Naive thymus-derived CD8-positive, alpha-beta T cell (primary cell): ENCODE measurements at regions not wholly inside any gene's neighbourhood (a gene's known extent, or its start where the extent isn't known, plus 50 kb on each side); places are given as distances from the start of the nearest gene placed in this dataset.
"Not testable (repeated sequence)": the region's sequence is repeated elsewhere in the genome, so short reads cannot be mapped to it uniquely, and the experiment has no call there.

Experiments
- ATAC-seq, 2 donors: fragments of 150-1000 bp; cut with Tn5 transposase in 1 of 2; sonication (Bioruptor Pico), chemical (Tn5 transposase) in 1 of 2; 1 replicate in 1 of 2; 2 replicates in 1 of 2; pipeline ENCODE4 v1.10.0; 2021; ENCODE audit warnings: mild to moderate bottlenecking in 2 of 2, moderate library complexity in 2 of 2
- POLR2A ChIA-PET: fragments of 350-600 bp; sonication (Branson Sonifier 250); formaldehyde crosslinking; loops from one replicate; lab custom pipeline; 2021; ENCODE audit warnings: antibody characterized with exemption; lab: Charles Lee
- DNase-seq, 10 donors: peaks; one replicate each; pipeline versions ENCODE4 v3.0.0 to v3.0.0-alpha.2; 2020 to 2022
- H3K27ac Mint-ChIP-seq, 10 donors: one replicate each; pipeline ENCODE4 v1.8.0; 2020 to 2022; ENCODE audit warnings: mild to moderate bottlenecking in 10 of 10, mixed read lengths in 10 of 10, moderate library complexity in 4 of 10, inconsistent platforms in 1 of 10
- H3K27me3 Mint-ChIP-seq, 5 donors: one replicate each; pipeline ENCODE4 v1.8.0; 2021 to 2022; ENCODE audit warnings: mixed read lengths in 5 of 5
- H3K36me3 Mint-ChIP-seq, 3 donors: one replicate each; pipeline ENCODE4 v1.8.0; 2020 to 2022; ENCODE audit warnings: mixed read lengths in 3 of 3, mild to moderate bottlenecking in 2 of 3, inconsistent platforms in 1 of 3
- H3K4me1 Mint-ChIP-seq, 4 donors: one replicate each; pipeline ENCODE4 v1.8.0; 2021 to 2022; ENCODE audit warnings: mixed read lengths in 4 of 4
- H3K4me3 Mint-ChIP-seq, 10 donors: one replicate each; pipeline ENCODE4 v1.8.0; 2020 to 2022; ENCODE audit warnings: mild to moderate bottlenecking in 10 of 10, mixed read lengths in 10 of 10, moderate library complexity in 6 of 10, inconsistent platforms in 1 of 10
- H3K9me3 Mint-ChIP-seq, 9 donors: one replicate each; pipeline ENCODE4 v1.8.0; 2020 to 2022; ENCODE audit warnings: mixed read lengths in 9 of 9, mild to moderate bottlenecking in 3 of 9, inconsistent platforms in 1 of 9, moderate library complexity in 1 of 9

- Mint-ChIP-seq H3K27ac (no peak overlapping the region), H3K27me3 (peaks cover 2 to 25% (median 12%) of the 10 kb centered on the region in 5 donors), H3K9me3 (peaks cover 0 to 6% (median 0%) of the 10 kb centered on the region in 9 donors), H3K36me3 (no peaks in the 10 kb centered on the region), H3K4me1 (no peaks in the 10 kb centered on the region), H3K4me3 (no peak overlapping the region)
- POLR2A ChIA-PET: no interaction called here
- peak; percentile 41 to 44 for ATAC-seq
- DNase-seq: peak; percentile 29 to 83 (median 60)
These were observed 99.0 kb upstream of the SLC1A3 start for GRCh38 chr5:36507332-36507952.

DNA sequence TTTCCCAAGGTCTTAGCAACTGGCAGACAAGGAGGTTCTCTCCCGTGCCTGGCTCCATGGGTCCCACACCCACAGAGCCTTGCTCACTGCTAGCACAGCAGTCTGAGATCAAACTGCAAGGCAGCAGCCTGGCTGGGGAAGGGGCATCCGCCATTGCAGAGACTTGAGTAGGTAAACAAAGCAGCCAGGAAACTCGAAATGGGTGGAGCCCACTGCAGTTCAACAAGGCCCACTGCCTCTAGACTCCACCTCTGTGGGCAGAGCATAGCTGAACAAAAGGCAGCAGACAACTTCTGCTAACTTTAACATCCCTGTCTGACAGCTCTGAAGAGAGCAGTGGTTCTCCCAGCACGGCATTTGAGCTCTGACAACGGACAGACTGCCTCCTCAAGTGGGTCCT, 98.1 kb upstream of the SLC1A3 start:
- H3K9me3 Mint-ChIP-seq, H3K4me1 Mint-ChIP-seq, DNase-seq, ATAC-seq, H3K36me3 Mint-ChIP-seq, H3K4me3 Mint-ChIP-seq, POLR2A ChIA-PET, H3K27ac Mint-ChIP-seq: not testable (repeated sequence)
- peaks cover 4 to 25% (median 12%) of the 10 kb centered on the region in 5 donors for H3K27me3 Mint-ChIP-seq

DNA sequence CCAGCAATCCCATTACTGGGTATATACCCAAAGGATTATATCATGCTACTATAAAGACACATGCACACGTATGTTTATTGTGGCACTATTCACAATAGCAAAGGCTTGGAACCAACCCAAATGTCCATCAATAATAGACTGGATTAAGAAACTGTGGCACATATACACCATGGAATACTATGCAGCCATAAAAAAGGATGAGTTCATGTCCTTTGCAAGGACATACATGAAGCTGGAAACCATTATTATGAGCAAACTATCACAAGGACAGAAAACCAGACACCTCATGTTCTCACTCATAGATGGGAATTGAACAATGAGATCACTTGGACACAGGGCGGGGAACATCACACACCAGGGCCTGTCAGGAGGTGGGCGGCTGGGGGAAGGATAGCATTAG, 92.8 kb upstream of the SLC1A3 start:
- ATAC-seq, H3K4me3 Mint-ChIP-seq, H3K27ac Mint-ChIP-seq, H3K4me1 Mint-ChIP-seq, POLR2A ChIA-PET, DNase-seq, H3K36me3 Mint-ChIP-seq: not testable (repeated sequence)
- Mint-ChIP-seq H3K9me3 (peaks cover 0 to 11% (median 1%) of the 10 kb centered on the region in 9 donors), H3K27me3 (peaks cover 2 to 24% (median 9%) of the 10 kb centered on the region in 5 donors)

DNA sequence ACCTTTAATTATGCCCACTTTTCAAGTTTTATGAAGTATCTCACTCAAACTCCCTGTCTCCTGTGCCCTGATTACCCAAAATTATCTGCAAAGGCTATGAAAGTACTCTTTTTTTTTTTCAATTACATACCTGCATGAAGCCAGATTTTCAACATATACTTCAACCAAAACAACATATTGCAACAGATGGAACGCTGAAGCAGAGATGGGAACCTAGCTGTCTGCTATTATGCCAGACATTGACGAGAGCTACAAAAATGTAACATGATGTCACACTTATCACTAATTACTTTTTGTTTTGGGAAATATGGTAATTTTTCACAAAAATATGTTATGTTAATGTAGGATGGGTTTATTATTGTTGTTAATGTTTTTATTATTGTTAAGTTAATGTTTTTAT, 86.5 kb upstream of the SLC1A3 start:
- Mint-ChIP-seq H3K36me3 (no peaks in the 10 kb centered on the region), H3K4me3 (no peak overlapping the region), H3K27ac (no peak overlapping the region), H3K9me3 (peaks cover 0 to 8% (median 1%) of the 10 kb centered on the region in 9 donors), H3K27me3 (peaks cover 0 to 16% (median 1%) of the 10 kb centered on the region in 5 donors), H3K4me1 (no peaks in the 10 kb centered on the region)
- POLR2A ChIA-PET: no interaction called here
- ATAC-seq (no peak), DNase-seq (no peak)

- H3K27ac Mint-ChIP-seq: no peak overlapping the region
- no peaks in the 10 kb centered on the region for H3K4me1 Mint-ChIP-seq
- H3K27me3 Mint-ChIP-seq: peaks cover 0 to 13% (median 1%) of the 10 kb centered on the region in 5 donors
- no peaks in the 10 kb centered on the region for H3K36me3 Mint-ChIP-seq
- ATAC-seq (no peak), DNase-seq (no peak)
- no peak overlapping the region for H3K4me3 Mint-ChIP-seq
- POLR2A ChIA-PET: no interaction called here
- peaks cover 0 to 8% (median 1%) of the 10 kb centered on the region in 9 donors for H3K9me3 Mint-ChIP-seq
These were observed 85.2 kb upstream of the SLC1A3 start for GRCh38 chr5:36521219-36521618.

GRCh38 chr5:36521838-36522745, 84.3 kb upstream of the SLC1A3 start:
- POLR2A ChIA-PET: no interaction called here
- peaks cover 0 to 8% (median 1%) of the 10 kb centered on the region in 9 donors for H3K9me3 Mint-ChIP-seq
- no peaks in the 10 kb centered on the region for H3K4me1 Mint-ChIP-seq
- peaks cover 0 to 13% (median 1%) of the 10 kb centered on the region in 5 donors for H3K27me3 Mint-ChIP-seq
- no peak overlapping the region for H3K4me3 Mint-ChIP-seq
- ATAC-seq: no peak
- no peaks in the 10 kb centered on the region for H3K36me3 Mint-ChIP-seq
- H3K27ac Mint-ChIP-seq: no peak overlapping the region
- no peak for DNase-seq

- DNase-seq (no peak), ATAC-seq (no peak)
- no peak overlapping the region for H3K4me3 Mint-ChIP-seq
- H3K9me3 Mint-ChIP-seq: peaks cover 0 to 7% (median 1%) of the 10 kb centered on the region in 9 donors
- H3K4me1 Mint-ChIP-seq: no peaks in the 10 kb centered on the region
- POLR2A ChIA-PET: no interaction called here
- peaks cover 0 to 13% (median 1%) of the 10 kb centered on the region in 5 donors for H3K27me3 Mint-ChIP-seq
- H3K27ac Mint-ChIP-seq: no peak overlapping the region
- H3K36me3 Mint-ChIP-seq: no peaks in the 10 kb centered on the region
These were observed 83.7 kb upstream of the SLC1A3 start for GRCh38 chr5:36522746-36523065.

- no peak overlapping the region for H3K4me3 Mint-ChIP-seq
- no peaks in the 10 kb centered on the region for H3K36me3 Mint-ChIP-seq
- peaks cover 0 to 3% (median 0%) of the 10 kb centered on the region in 9 donors for H3K9me3 Mint-ChIP-seq
- peaks cover 0 to 13% (median 1%) of the 10 kb centered on the region in 5 donors for H3K27me3 Mint-ChIP-seq
- DNase-seq (no peak), ATAC-seq (no peak)
- no peak overlapping the region for H3K27ac Mint-ChIP-seq
- POLR2A ChIA-PET: no interaction called here
- no peaks in the 10 kb centered on the region for H3K4me1 Mint-ChIP-seq
These were observed 83.0 kb upstream of the SLC1A3 start for GRCh38 chr5:36523450-36523849.

DNA sequence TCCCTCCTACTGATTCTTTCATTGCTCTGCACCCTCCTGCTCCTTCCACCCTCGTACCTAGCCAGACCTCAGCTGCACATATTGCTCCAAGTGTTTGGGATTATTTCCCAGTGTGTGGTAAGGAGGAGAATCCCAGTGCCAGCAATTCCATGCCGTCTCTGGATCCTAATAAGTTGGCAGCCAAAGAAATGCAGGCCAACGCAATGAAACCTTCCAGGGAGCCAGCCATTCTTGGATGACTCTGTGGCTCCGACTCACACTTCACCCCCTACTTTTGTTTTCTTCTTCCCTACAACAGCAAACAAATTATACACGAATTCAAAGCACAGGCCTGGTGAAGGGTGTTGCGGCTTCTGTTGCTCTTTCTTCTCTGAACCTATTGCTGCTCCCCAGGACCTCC, 82.5 kb upstream of the SLC1A3 start:
- Mint-ChIP-seq H3K27ac (no peak overlapping the region), H3K4me3 (no peak overlapping the region), H3K9me3 (no peaks in the 10 kb centered on the region), H3K4me1 (no peaks in the 10 kb centered on the region), H3K36me3 (no peaks in the 10 kb centered on the region), H3K27me3 (peaks cover 0 to 14% (median 1%) of the 10 kb centered on the region in 5 donors)
- POLR2A ChIA-PET: no interaction called here
- ATAC-seq (no peak), DNase-seq (no peak)

DNA sequence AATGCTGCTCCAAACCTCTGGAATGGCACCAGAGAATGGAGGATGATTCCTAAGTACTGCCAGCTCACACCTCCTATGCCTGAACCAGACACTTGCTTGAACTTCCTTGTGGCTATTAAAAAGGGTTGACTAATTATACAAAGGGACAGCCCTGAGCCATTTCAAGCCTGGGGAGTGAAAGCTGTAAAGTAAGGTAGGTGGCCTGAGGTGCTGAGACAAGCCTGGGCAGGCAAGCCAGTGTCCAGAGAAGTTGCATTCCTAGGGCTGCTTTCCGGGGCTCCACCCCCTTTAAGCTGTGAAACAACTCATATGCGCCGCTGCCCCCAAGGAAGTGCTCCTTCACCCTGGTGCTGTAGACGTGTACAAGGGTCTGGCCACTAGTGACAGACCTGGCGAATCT, 79.9 kb upstream of the SLC1A3 start:
- Mint-ChIP-seq H3K27me3 (peaks cover 0 to 15% (median 5%) of the 10 kb centered on the region in 5 donors), H3K4me3 (no peak overlapping the region), H3K36me3 (no peaks in the 10 kb centered on the region), H3K4me1 (no peaks in the 10 kb centered on the region), H3K9me3 (no peaks in the 10 kb centered on the region), H3K27ac (no peak overlapping the region)
- POLR2A ChIA-PET: no interaction called here
- no peak for DNase-seq
- no peak for ATAC-seq

- no peak for DNase-seq
- POLR2A ChIA-PET: no interaction called here
- no peak for ATAC-seq
- H3K4me3 Mint-ChIP-seq: no peak overlapping the region
- no peaks in the 10 kb centered on the region for H3K9me3 Mint-ChIP-seq
- no peak overlapping the region for H3K27ac Mint-ChIP-seq
- peaks cover 0 to 26% (median 9%) of the 10 kb centered on the region in 5 donors for H3K27me3 Mint-ChIP-seq
- H3K36me3 Mint-ChIP-seq: no peaks in the 10 kb centered on the region
- H3K4me1 Mint-ChIP-seq: no peaks in the 10 kb centered on the region
These were observed 77.8 kb upstream of the SLC1A3 start for GRCh38 chr5:36528588-36528987.

DNA sequence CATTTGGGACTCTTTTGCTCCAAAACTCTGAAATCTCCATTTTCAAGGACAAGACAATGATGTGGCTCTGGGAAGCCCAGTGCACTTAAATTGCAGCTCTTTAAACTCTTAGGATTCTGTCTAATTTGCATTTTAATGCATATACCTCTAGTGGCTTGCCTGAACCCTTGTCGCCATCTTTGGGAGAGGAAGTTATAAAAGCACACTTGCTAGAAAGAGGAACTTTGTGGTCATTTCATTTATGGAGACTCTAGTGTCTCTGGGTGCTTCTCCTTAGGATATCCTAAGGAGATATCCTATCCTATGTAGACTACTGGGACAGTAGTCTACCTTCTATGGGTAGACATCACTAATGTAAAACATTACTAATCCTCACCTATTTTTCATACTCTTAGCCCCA, 77.3 kb upstream of the SLC1A3 start:
- ATAC-seq (no peak), DNase-seq (no peak)
- H3K9me3 Mint-ChIP-seq: no peaks in the 10 kb centered on the region
- no peak overlapping the region for H3K27ac Mint-ChIP-seq
- H3K4me1 Mint-ChIP-seq: no peaks in the 10 kb centered on the region
- POLR2A ChIA-PET: no interaction called here
- no peaks in the 10 kb centered on the region for H3K36me3 Mint-ChIP-seq
- peaks cover 0 to 21% (median 9%) of the 10 kb centered on the region in 5 donors for H3K27me3 Mint-ChIP-seq
- H3K4me3 Mint-ChIP-seq: no peak overlapping the region

- Mint-ChIP-seq H3K4me1 (no peaks in the 10 kb centered on the region), H3K27me3 (peaks cover 0 to 23% (median 9%) of the 10 kb centered on the region in 5 donors), H3K36me3 (no peaks in the 10 kb centered on the region), H3K9me3 (no peaks in the 10 kb centered on the region), H3K27ac (no peak overlapping the region), H3K4me3 (no peak overlapping the region)
- DNase-seq: no peak
- POLR2A ChIA-PET: no interaction called here
- ATAC-seq: no peak
These were observed 76.2 kb upstream of the SLC1A3 start for GRCh38 chr5:36530215-36530614.
